ENCODE measurements at regions not wholly inside any gene's neighbourhood (a gene's known extent, or its start where the extent isn't known, plus 50 kb on each side); places are given as distances from the start of the nearest gene placed in this dataset.

DNA sequence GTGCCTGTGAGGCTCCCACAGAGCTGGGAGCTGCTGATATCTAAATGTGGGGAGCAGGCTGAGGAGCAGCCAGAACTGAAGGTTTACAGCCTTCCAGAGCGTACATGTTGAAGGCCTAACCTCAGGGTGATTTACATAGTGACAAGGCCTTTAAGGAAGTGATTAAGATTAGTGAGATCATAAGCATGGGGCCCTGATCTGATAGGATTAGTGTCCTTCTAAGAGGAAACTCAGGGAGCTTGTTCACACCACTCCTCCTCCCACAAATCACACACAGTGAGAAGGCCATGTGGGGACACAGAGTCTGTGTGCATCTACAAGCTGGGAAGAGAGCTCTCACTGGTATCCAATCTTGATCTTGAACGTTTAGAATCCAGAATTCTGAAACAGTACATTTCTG lies 92.3 kb upstream of the NBPF6 start:
- no peak for TF ChIP-seq EZH2 (IDR thresholded peaks at IDR 0.05; ENCODE audit: insufficient read depth, poor library complexity, severe bottlenecking)
- no peak for TF ChIP-seq EZH2phosphoT487 (IDR thresholded peaks at IDR 0.05; ENCODE audit: insufficient read depth, low read depth)

Data from GM23248 (cell line).